CD14-positive monocyte (primary cell): ENCODE measurements at regions not wholly inside any gene's neighbourhood (a gene's known extent, or its start where the extent isn't known, plus 50 kb on each side); places are given as distances from the start of the nearest gene placed in this dataset.
"Not testable (repeated sequence)": the region's sequence is repeated elsewhere in the genome, so short reads cannot be mapped to it uniquely, and the experiment has no call there.

Source experiments
- DNase-seq, 3 donors: peaks; one replicate each; pipeline ENCODE4 v3.0.0-alpha.2; 2011 to 2022
- H2AFZ ChIP-seq: 2 replicates; pipeline ENCODE4 v1.6.0; 2012; ENCODE audit warnings: mild to moderate bottlenecking, low read depth, low read length, inconsistent platforms; ENCODE audit not compliant: insufficient read depth, poor library complexity, severe bottlenecking
- H3K27ac ChIP-seq, 2 donors: 1 replicate in 1 of 2; 2 replicates in 1 of 2; pipeline ENCODE4 v1.5.1; 2012 to 2013; ENCODE audit warnings: low read length in 2 of 2, control low read depth in 1 of 2, inconsistent platforms in 1 of 2, low read depth in 1 of 2, mild to moderate bottlenecking in 1 of 2
- H3K27me3 ChIP-seq, 2 donors: one replicate each; pipeline versions ENCODE4 v1.6.0 to v1.6.1; 2011 to 2013; ENCODE audit warnings: low read length in 2 of 2; ENCODE audit not compliant: control insufficient read depth in 2 of 2, insufficient read depth in 2 of 2
- H3K36me3 ChIP-seq, 2 donors: replicated peaks in 1 of 2; 1 replicate in 1 of 2; 2 replicates in 1 of 2; pipeline versions ENCODE4 v1.5.1 to v1.6.1; 2012 to 2013; ENCODE audit warnings: low read length in 2 of 2, control low read depth in 1 of 2, inconsistent platforms in 1 of 2, mild to moderate bottlenecking in 1 of 2; ENCODE audit not compliant: insufficient read depth in 2 of 2, control insufficient read depth in 1 of 2
- H3K4me1 ChIP-seq, 2 donors: 1 replicate in 1 of 2; 2 replicates in 1 of 2; pipeline versions ENCODE4 v1.5.1 to v1.6.1; 2012 to 2013; ENCODE audit warnings: low read length in 2 of 2, control low read depth in 1 of 2, inconsistent platforms in 1 of 2, mild to moderate bottlenecking in 1 of 2, moderate library complexity in 1 of 2; ENCODE audit not compliant: insufficient read depth in 2 of 2, control insufficient read depth in 1 of 2
- H3K4me2 ChIP-seq: replicated peaks from 2 replicates; pipeline ENCODE3; 2012; ENCODE audit warnings: low read length, moderate library complexity, mild to moderate bottlenecking; ENCODE audit not compliant: poor library complexity, severe bottlenecking; ENCODE audit errors: extremely low read depth
- H3K4me3 ChIP-seq, 3 experiments: fragments of 200-600 bp in 1 of 3; sonication (generic) in 1 of 3; replicated peaks in 1 of 3; 1 replicate in 2 of 3; 2 replicates in 1 of 3; pipeline ENCODE4 v1.5.1; 2011 to 2013; ENCODE audit warnings: low read length in 3 of 3, mild to moderate bottlenecking in 3 of 3, control low read depth in 2 of 3, low read depth in 2 of 3, inconsistent platforms in 1 of 3, moderate library complexity in 1 of 3
- H3K79me2 ChIP-seq: 2 replicates; pipeline ENCODE4 v1.6.0; 2012; ENCODE audit warnings: mild to moderate bottlenecking, control low read depth, inconsistent platforms, low read length, moderate library complexity; ENCODE audit not compliant: insufficient read depth
- H3K9ac ChIP-seq: 2 replicates; pipeline ENCODE4 v1.6.0; 2017; ENCODE audit warnings: low read length, mild to moderate bottlenecking; ENCODE audit not compliant: insufficient read depth, poor library complexity, severe bottlenecking
- H3K9me3 ChIP-seq, 2 donors: replicated peaks in 1 of 2; 1 replicate in 1 of 2; 2 replicates in 1 of 2; pipeline versions ENCODE4 v1.5.1 to v1.6.1; 2012 to 2013; ENCODE audit warnings: low read length in 2 of 2, control low read depth in 1 of 2; ENCODE audit not compliant: control insufficient read depth in 1 of 2, insufficient read depth in 1 of 2
- H4K20me1 ChIP-seq: 2 replicates; pipeline ENCODE4 v1.6.0; 2012; ENCODE audit warnings: mild to moderate bottlenecking, low read length, control low read depth, moderate library complexity; ENCODE audit not compliant: insufficient read depth
- H3K27ac Mint-ChIP-seq, 7 donors: one replicate each; pipeline ENCODE4 v1.8.0; 2020; ENCODE audit warnings: mild to moderate bottlenecking in 7 of 7, mixed read lengths in 7 of 7, moderate library complexity in 6 of 7, inconsistent platforms in 2 of 7
- H3K27me3 Mint-ChIP-seq, 3 donors: one replicate each; pipeline ENCODE4 v1.8.0; 2021 to 2022; ENCODE audit warnings: low read depth in 3 of 3, mild to moderate bottlenecking in 3 of 3, mixed read lengths in 3 of 3, moderate library complexity in 3 of 3, inconsistent platforms in 1 of 3
- H3K36me3 Mint-ChIP-seq, 2 donors: one replicate each; pipeline ENCODE4 v1.8.0; 2020; ENCODE audit warnings: mixed read lengths in 2 of 2, inconsistent platforms in 1 of 2, mild to moderate bottlenecking in 1 of 2
- H3K4me1 Mint-ChIP-seq: one replicate; pipeline ENCODE4 v1.8.0; 2020; ENCODE audit warnings: mild to moderate bottlenecking, mixed read lengths
- H3K4me3 Mint-ChIP-seq, 2 donors: one replicate each; pipeline ENCODE4 v1.8.0; 2020; ENCODE audit warnings: mild to moderate bottlenecking in 2 of 2, mixed read lengths in 2 of 2, moderate library complexity in 1 of 2
- H3K9me3 Mint-ChIP-seq, 7 donors: one replicate each; pipeline ENCODE4 v1.8.0; 2020 to 2022; ENCODE audit warnings: mixed read lengths in 7 of 7, mild to moderate bottlenecking in 6 of 7, moderate library complexity in 6 of 7, inconsistent platforms in 2 of 7
- WGBS: methylation state at CpG from one replicate; pipeline ENCODE4 v1.1.5; 2013; ENCODE audit warnings: missing lambda C conversion rate; ENCODE audit not compliant: insufficient coverage; 5-methylcytosine and 5-hydroxymethylcytosine counted together
- intact Hi-C, 2 donors: fragments of 100-400 bp; cut with micrococcal nuclease; formaldehyde crosslinking; loops; one replicate each; pipeline versions ENCODE4 v1.15.0 to v1.15.1; 2023
- TF ChIP-seq, protein P1 (sequence below): fragments of 200-600 bp; IDR thresholded peaks from one replicate; pipeline ENCODE4 v1.8.0; 2022; ENCODE audit warnings: antibody characterized with exemption, mild to moderate bottlenecking

DNA sequence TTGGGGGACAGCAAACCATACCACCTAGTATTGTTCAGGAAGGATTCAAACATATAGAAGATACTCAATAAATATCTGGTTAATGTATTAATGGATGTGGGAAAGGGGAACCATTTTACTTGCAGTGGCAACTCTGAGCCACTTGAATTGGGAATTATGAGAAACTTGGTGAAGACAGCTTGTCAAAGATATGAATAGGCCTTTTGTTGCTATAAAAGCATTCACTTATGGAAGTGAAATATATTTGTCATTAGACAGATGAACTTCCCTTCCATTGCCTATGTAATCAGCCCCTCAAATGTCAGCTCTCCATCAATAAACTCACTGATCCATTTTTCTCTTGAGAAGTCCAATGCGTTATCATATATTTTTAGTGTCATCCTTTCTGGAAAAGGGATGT lies 56.1 kb downstream of the GPR85 start:
- no peaks in the 10 kb centered on the region for H3K36me3 ChIP-seq
- no peak overlapping the region for H3K27ac Mint-ChIP-seq
- no peak overlapping the region for H3K4me3 ChIP-seq
- H3K36me3 Mint-ChIP-seq = no peaks in the 10 kb centered on the region
- no peak overlapping the region for H2AFZ ChIP-seq
- H3K4me3 Mint-ChIP-seq = no peak overlapping the region
- H3K27me3 Mint-ChIP-seq = peaks cover 1 to 6% (median 3%) of the 10 kb centered on the region in 3 donors
- no peaks in the 10 kb centered on the region for H3K4me1 Mint-ChIP-seq
- no CpG with 5 or more reads among the region's 1 CpG for WGBS
- DNase-seq = no peak
- H3K27ac ChIP-seq = no peak overlapping the region
- H3K27me3 ChIP-seq = no peaks in the 10 kb centered on the region
- H4K20me1 ChIP-seq = no peaks in the 10 kb centered on the region
- no peak overlapping the region for H3K9ac ChIP-seq
- no peaks in the 10 kb centered on the region for H3K4me1 ChIP-seq
- no peak overlapping the region for H3K4me2 ChIP-seq
- TF ChIP-seq, protein P1, sequence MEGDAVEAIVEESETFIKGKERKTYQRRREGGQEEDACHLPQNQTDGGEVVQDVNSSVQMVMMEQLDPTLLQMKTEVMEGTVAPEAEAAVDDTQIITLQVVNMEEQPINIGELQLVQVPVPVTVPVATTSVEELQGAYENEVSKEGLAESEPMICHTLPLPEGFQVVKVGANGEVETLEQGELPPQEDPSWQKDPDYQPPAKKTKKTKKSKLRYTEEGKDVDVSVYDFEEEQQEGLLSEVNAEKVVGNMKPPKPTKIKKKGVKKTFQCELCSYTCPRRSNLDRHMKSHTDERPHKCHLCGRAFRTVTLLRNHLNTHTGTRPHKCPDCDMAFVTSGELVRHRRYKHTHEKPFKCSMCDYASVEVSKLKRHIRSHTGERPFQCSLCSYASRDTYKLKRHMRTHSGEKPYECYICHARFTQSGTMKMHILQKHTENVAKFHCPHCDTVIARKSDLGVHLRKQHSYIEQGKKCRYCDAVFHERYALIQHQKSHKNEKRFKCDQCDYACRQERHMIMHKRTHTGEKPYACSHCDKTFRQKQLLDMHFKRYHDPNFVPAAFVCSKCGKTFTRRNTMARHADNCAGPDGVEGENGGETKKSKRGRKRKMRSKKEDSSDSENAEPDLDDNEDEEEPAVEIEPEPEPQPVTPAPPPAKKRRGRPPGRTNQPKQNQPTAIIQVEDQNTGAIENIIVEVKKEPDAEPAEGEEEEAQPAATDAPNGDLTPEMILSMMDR = no peak
- intact Hi-C loops = no loop called here
- no peaks in the 10 kb centered on the region for H3K79me2 ChIP-seq
- H3K9me3 ChIP-seq = no peaks in the 10 kb centered on the region
- peaks cover 0 to 1% (median 0%) of the 10 kb centered on the region in 7 donors for H3K9me3 Mint-ChIP-seq

DNA sequence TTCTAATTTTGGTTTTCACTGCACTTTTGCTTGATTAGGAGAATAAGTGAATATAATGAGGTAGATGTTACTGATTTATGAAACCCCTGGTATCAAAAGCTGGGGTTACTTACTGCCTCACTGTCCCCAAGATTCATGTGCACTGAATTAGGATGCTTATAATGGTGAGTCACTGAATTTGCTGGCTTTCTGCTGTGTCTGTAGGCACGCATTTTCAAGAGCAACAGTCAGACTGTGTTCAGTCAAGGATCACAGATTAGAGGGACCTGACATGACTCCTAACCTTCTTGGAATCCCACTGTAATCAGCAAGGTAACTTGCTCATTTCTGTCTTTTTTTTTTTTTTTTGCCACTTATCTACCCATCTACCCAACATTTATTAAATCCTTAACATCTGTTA lies 59.7 kb downstream of the GPR85 start:
- Histone ChIP-seq H3K4me3 (no peak overlapping the region), H3K4me1 (no peaks in the 10 kb centered on the region), H3K36me3 (no peaks in the 10 kb centered on the region), H3K27me3 (no peaks in the 10 kb centered on the region), H4K20me1 (no peaks in the 10 kb centered on the region), H3K4me2 (no peak overlapping the region), H3K9ac (no peak overlapping the region), H3K9me3 (no peaks in the 10 kb centered on the region), H2AFZ (no peak overlapping the region), H3K79me2 (no peaks in the 10 kb centered on the region), H3K27ac (no peak overlapping the region)
- H3K9me3 Mint-ChIP-seq = peaks cover 0 to 3% (median 0%) of the 10 kb centered on the region in 7 donors
- WGBS = no CpG with 5 or more reads among the region's 1 CpG
- intact Hi-C loops = no loop called here
- no peak for DNase-seq
- TF ChIP-seq, protein P1 = no peak
- no peaks in the 10 kb centered on the region for H3K4me1 Mint-ChIP-seq
- no peak overlapping the region for H3K4me3 Mint-ChIP-seq
- H3K27ac Mint-ChIP-seq = no peak overlapping the region
- peaks cover 0 to 7% (median 0%) of the 10 kb centered on the region in 3 donors for H3K27me3 Mint-ChIP-seq
- no peaks in the 10 kb centered on the region for H3K36me3 Mint-ChIP-seq

- H3K4me1 Mint-ChIP-seq, H3K36me3 Mint-ChIP-seq, H4K20me1 ChIP-seq, H3K36me3 ChIP-seq, DNase-seq, H3K9ac ChIP-seq, H3K27me3 ChIP-seq, H3K4me2 ChIP-seq, H2AFZ ChIP-seq, H3K79me2 ChIP-seq, H3K27ac ChIP-seq, H3K27ac Mint-ChIP-seq, H3K4me3 Mint-ChIP-seq, H3K4me1 ChIP-seq, H3K27me3 Mint-ChIP-seq, H3K9me3 ChIP-seq, H3K4me3 ChIP-seq, H3K9me3 Mint-ChIP-seq: not testable (repeated sequence)
- WGBS = 97% methylated on average over 33 of the region's 43 CpGs
- intact Hi-C loops = loop anchor here in 1 of 2 donors (10.0 kb wide), 1 partner anchor 398 kb away; no protein-coding TSS in a partner anchor
Measured at GRCh38 chr7:113017144-113017857, 69.3 kb downstream of the GPR85 start.
